Astrocyte (in vitro differentiated cells and primary cell): ENCODE measurements at regions not wholly inside any gene's neighbourhood (a gene's known extent, or its start where the extent isn't known, plus 50 kb on each side); places are given as distances from the start of the nearest gene placed in this dataset.

Experiments used
- DNase-seq: peaks from one replicate; pipeline ENCODE4 v3.0.0-alpha.2; 2010; ENCODE audit warnings: low read depth
- FAIRE-seq: peaks from 2 replicates; lab custom pipeline; 2011; peaks lifted over from hg19 to GRCh38; lab: Jason Lieb, UNC
- H2AFZ ChIP-seq: 2 replicates; pipeline ENCODE4 v1.6.0; 2012; ENCODE audit warnings: low read depth, low read length, inconsistent platforms
- H3K27ac ChIP-seq: 2 replicates; pipeline ENCODE4 v1.5.1; 2011; ENCODE audit warnings: low read depth, low read length, inconsistent platforms
- H3K27me3 ChIP-seq: 2 replicates; pipeline ENCODE4 v1.6.0; 2011; ENCODE audit warnings: low read length, inconsistent platforms; ENCODE audit not compliant: insufficient read depth
- H3K36me3 ChIP-seq: 2 replicates; pipeline ENCODE4 v1.5.1; 2011; ENCODE audit warnings: low read length, inconsistent platforms; ENCODE audit not compliant: insufficient read depth
- H3K4me1 ChIP-seq: 2 replicates; pipeline ENCODE4 v1.5.1; 2011; ENCODE audit warnings: low read length, inconsistent platforms; ENCODE audit not compliant: insufficient read depth
- H3K4me2 ChIP-seq: 2 replicates; pipeline ENCODE4 v1.6.0; 2012; ENCODE audit warnings: low read length, inconsistent platforms
- H3K4me3 ChIP-seq: 2 replicates; pipeline ENCODE4 v1.5.1; 2011; ENCODE audit warnings: low read depth, mild to moderate bottlenecking, low read length, inconsistent platforms; ENCODE audit not compliant: insufficient read depth
- H3K79me2 ChIP-seq: 2 replicates; pipeline ENCODE4 v1.6.0; 2012; ENCODE audit warnings: mild to moderate bottlenecking, low read length, inconsistent platforms; ENCODE audit not compliant: insufficient read depth
- H3K9ac ChIP-seq: 2 replicates; pipeline ENCODE4 v1.6.0; 2012; ENCODE audit warnings: mild to moderate bottlenecking, low read length, inconsistent platforms
- H3K9me3 ChIP-seq: 2 replicates; pipeline ENCODE4 v1.5.1; 2012; ENCODE audit warnings: low read depth, mild to moderate bottlenecking, low read length, inconsistent platforms; ENCODE audit not compliant: insufficient read depth
- H4K20me1 ChIP-seq: 2 replicates; pipeline ENCODE4 v1.6.0; 2012; ENCODE audit warnings: low read length, inconsistent platforms; ENCODE audit not compliant: insufficient read depth
- H3K27ac Mint-ChIP-seq: one replicate; pipeline ENCODE4 v1.8.0; 2021; ENCODE audit warnings: mild to moderate bottlenecking, mixed read lengths; ENCODE audit not compliant: unreplicated experiment
- H3K27me3 Mint-ChIP-seq: one replicate; pipeline ENCODE4 v1.8.0; 2021; ENCODE audit warnings: low read depth, mixed read lengths; ENCODE audit not compliant: unreplicated experiment
- H3K36me3 Mint-ChIP-seq: one replicate; pipeline ENCODE4 v1.8.0; 2021; ENCODE audit warnings: low read depth, mixed read lengths; ENCODE audit not compliant: unreplicated experiment
- H3K4me1 Mint-ChIP-seq: one replicate; pipeline ENCODE4 v1.8.0; 2021; ENCODE audit warnings: low read depth, mixed read lengths; ENCODE audit not compliant: unreplicated experiment
- H3K4me3 Mint-ChIP-seq: one replicate; pipeline ENCODE4 v1.8.0; 2021; ENCODE audit warnings: mild to moderate bottlenecking, moderate library complexity, mixed read lengths; ENCODE audit not compliant: unreplicated experiment
- H3K9me3 Mint-ChIP-seq: one replicate; pipeline ENCODE4 v1.8.0; 2021; ENCODE audit warnings: mild to moderate bottlenecking, mixed read lengths; ENCODE audit not compliant: unreplicated experiment
- EZH2 ChIP-seq: IDR thresholded peaks from 2 replicates; pipeline ENCODE4 v1.6.1; 2012; ENCODE audit warnings: mild to moderate bottlenecking, low read length, inconsistent platforms; ENCODE audit not compliant: insufficient read depth
- TF ChIP-seq, protein P1 (sequence below): IDR thresholded peaks from 2 replicates; pipeline ENCODE4 v1.5.1; 2011; ENCODE audit warnings: low read depth, mild to moderate bottlenecking, inconsistent platforms, low read length, moderate library complexity; ENCODE audit not compliant: insufficient read depth

DNA sequence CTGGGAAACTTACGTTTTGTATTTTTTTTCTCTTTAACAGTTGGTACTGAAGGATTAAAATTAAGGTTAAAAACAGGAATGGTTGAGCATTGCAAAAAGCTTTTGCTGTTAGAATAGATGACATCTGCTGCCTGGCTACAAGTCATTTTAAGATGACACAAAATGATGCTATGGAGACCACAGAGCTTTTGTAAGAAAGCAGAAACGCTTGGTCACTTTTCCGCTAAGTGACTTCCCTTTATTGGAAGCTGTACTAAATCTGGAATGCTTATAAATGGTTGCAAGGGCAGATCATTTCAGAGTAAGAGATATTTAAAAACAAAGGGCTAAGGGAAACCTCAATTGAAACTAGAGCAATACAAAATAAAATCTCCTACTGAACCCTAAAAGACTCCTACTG lies 544.0 kb downstream of the STK39 start:
- Histone ChIP-seq H3K9me3 (no peaks in the 10 kb centered on the region), H3K4me1 (no peaks in the 10 kb centered on the region), H3K79me2 (no peaks in the 10 kb centered on the region), H3K27me3 (no peaks in the 10 kb centered on the region), H3K4me2 (no peak overlapping the region), H3K27ac (no peak overlapping the region), H2AFZ (no peak overlapping the region), H3K9ac (no peak overlapping the region), H3K36me3 (no peaks in the 10 kb centered on the region), H4K20me1 (no peaks in the 10 kb centered on the region), H3K4me3 (no peak overlapping the region)
- no peak for TF ChIP-seq EZH2
- TF ChIP-seq, protein P1, sequence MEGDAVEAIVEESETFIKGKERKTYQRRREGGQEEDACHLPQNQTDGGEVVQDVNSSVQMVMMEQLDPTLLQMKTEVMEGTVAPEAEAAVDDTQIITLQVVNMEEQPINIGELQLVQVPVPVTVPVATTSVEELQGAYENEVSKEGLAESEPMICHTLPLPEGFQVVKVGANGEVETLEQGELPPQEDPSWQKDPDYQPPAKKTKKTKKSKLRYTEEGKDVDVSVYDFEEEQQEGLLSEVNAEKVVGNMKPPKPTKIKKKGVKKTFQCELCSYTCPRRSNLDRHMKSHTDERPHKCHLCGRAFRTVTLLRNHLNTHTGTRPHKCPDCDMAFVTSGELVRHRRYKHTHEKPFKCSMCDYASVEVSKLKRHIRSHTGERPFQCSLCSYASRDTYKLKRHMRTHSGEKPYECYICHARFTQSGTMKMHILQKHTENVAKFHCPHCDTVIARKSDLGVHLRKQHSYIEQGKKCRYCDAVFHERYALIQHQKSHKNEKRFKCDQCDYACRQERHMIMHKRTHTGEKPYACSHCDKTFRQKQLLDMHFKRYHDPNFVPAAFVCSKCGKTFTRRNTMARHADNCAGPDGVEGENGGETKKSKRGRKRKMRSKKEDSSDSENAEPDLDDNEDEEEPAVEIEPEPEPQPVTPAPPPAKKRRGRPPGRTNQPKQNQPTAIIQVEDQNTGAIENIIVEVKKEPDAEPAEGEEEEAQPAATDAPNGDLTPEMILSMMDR, result no peak
- H3K4me1 Mint-ChIP-seq, result no peaks in the 10 kb centered on the region
- no peaks in the 10 kb centered on the region for H3K27me3 Mint-ChIP-seq
- H3K27ac Mint-ChIP-seq, result no peak overlapping the region
- FAIRE-seq (no peak), DNase-seq (no peak)
- no peaks in the 10 kb centered on the region for H3K36me3 Mint-ChIP-seq
- no peaks in the 10 kb centered on the region for H3K9me3 Mint-ChIP-seq
- no peak overlapping the region for H3K4me3 Mint-ChIP-seq

DNA sequence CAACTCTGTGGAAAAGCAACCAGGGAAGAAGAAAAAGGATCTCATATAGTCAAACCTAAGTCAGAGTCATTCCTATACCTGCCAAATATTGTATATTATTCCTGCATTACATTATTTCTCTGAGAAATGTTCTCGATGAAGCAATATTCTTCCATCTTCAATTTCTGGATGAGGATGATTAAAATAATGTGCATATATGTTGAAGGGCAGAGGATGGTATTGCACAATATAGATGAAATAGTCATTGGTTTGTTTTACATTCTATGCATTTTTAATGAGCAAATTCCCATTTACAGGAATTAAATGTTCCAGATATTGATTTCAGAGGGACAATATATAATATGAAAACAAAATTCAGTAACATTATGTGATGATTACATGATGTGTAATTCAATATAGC lies 545.2 kb downstream of the STK39 start:
- Histone ChIP-seq H4K20me1 (no peaks in the 10 kb centered on the region), H3K36me3 (no peaks in the 10 kb centered on the region), H3K79me2 (no peaks in the 10 kb centered on the region), H2AFZ (no peak overlapping the region), H3K4me3 (no peak overlapping the region), H3K4me1 (no peaks in the 10 kb centered on the region), H3K9ac (no peak overlapping the region), H3K4me2 (no peak overlapping the region), H3K9me3 (no peaks in the 10 kb centered on the region), H3K27me3 (no peaks in the 10 kb centered on the region), H3K27ac (no peak overlapping the region)
- Mint-ChIP-seq H3K4me1 (no peaks in the 10 kb centered on the region), H3K27me3 (no peaks in the 10 kb centered on the region), H3K9me3 (no peaks in the 10 kb centered on the region), H3K4me3 (no peak overlapping the region), H3K27ac (no peak overlapping the region), H3K36me3 (no peaks in the 10 kb centered on the region)
- no peak for TF ChIP-seq EZH2
- TF ChIP-seq, protein P1, result no peak
- no peak for FAIRE-seq
- no peak for DNase-seq

- H3K27ac ChIP-seq, result no peak overlapping the region
- no peaks in the 10 kb centered on the region for H4K20me1 ChIP-seq
- H3K4me1 ChIP-seq, result no peaks in the 10 kb centered on the region
- TF ChIP-seq, protein P1, result no peak
- TF ChIP-seq EZH2, result no peak
- Mint-ChIP-seq H3K4me3 (no peak overlapping the region), H3K27me3 (no peaks in the 10 kb centered on the region), H3K27ac (no peak overlapping the region), H3K9me3 (no peaks in the 10 kb centered on the region), H3K36me3 (no peaks in the 10 kb centered on the region), H3K4me1 (no peaks in the 10 kb centered on the region)
- H3K4me3 ChIP-seq, result no peak overlapping the region
- H2AFZ ChIP-seq, result no peak overlapping the region
- H3K79me2 ChIP-seq, result no peaks in the 10 kb centered on the region
- no peaks in the 10 kb centered on the region for H3K36me3 ChIP-seq
- no peaks in the 10 kb centered on the region for H3K27me3 ChIP-seq
- H3K9me3 ChIP-seq, result no peaks in the 10 kb centered on the region
- no peak overlapping the region for H3K4me2 ChIP-seq
- DNase-seq (no peak), FAIRE-seq (no peak)
- no peak overlapping the region for H3K9ac ChIP-seq
These were observed 545.7 kb downstream of the STK39 start for GRCh38 chr2:167701651-167702050.
